Peyer's patch (tissue), 4 donors: ENCODE measurements at regions not wholly inside any gene's neighbourhood (a gene's known extent, or its start where the extent isn't known, plus 50 kb on each side); places are given as distances from the start of the nearest gene placed in this dataset.

Experiments
- POLR2A ChIP-seq, 2 donors: fragments of 450-650 bp; IDR thresholded peaks; one replicate each; pipeline ENCODE4 v1.5.1; 2017; ENCODE audit warnings: antibody characterized with exemption in 2 of 2, mild to moderate bottlenecking in 2 of 2, moderate library complexity in 2 of 2
- TF ChIP-seq, protein P1 (sequence below), 6 experiments: fragments of 450-650 bp in 4 of 6; fragments of 200-600 bp in 2 of 6; sonication (generic) in 1 of 6; IDR thresholded peaks; one replicate each; pipeline ENCODE4 v1.5.1; 2017 to 2019; ENCODE audit warnings: antibody characterized with exemption in 6 of 6, mild to moderate bottlenecking in 3 of 6, moderate library complexity in 1 of 6

- TF ChIP-seq, protein P1, sequence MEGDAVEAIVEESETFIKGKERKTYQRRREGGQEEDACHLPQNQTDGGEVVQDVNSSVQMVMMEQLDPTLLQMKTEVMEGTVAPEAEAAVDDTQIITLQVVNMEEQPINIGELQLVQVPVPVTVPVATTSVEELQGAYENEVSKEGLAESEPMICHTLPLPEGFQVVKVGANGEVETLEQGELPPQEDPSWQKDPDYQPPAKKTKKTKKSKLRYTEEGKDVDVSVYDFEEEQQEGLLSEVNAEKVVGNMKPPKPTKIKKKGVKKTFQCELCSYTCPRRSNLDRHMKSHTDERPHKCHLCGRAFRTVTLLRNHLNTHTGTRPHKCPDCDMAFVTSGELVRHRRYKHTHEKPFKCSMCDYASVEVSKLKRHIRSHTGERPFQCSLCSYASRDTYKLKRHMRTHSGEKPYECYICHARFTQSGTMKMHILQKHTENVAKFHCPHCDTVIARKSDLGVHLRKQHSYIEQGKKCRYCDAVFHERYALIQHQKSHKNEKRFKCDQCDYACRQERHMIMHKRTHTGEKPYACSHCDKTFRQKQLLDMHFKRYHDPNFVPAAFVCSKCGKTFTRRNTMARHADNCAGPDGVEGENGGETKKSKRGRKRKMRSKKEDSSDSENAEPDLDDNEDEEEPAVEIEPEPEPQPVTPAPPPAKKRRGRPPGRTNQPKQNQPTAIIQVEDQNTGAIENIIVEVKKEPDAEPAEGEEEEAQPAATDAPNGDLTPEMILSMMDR (IDR thresholded peaks at IDR 0.05), result no peak
- no peak for TF ChIP-seq POLR2A (IDR thresholded peaks at IDR 0.05)
Observed at GRCh38 chr9:28365728-28366127, 792.4 kb upstream of the C9orf72 start.
